HEK293 (cell line): ENCODE measurements at regions not wholly inside any gene's neighbourhood (a gene's known extent, or its start where the extent isn't known, plus 50 kb on each side); places are given as distances from the start of the nearest gene placed in this dataset.

Experiments used
- CTCF ChIP-seq: fragments of 450-650 bp; formaldehyde crosslinking; IDR thresholded peaks from 2 replicates; pipeline ENCODE4 v1.5.1; 2016; ENCODE audit warnings: missing biosample characterization, missing genetic modification characterization
- KLF16 ChIP-seq: fragments of 450-650 bp; formaldehyde crosslinking; IDR thresholded peaks from 2 replicates; pipeline ENCODE4 v1.5.1; 2017; ENCODE audit warnings: missing biosample characterization, missing genetic modification characterization
- KLF17 ChIP-seq: fragments of 450-650 bp; formaldehyde crosslinking; IDR thresholded peaks from 2 replicates; pipeline ENCODE4 v1.5.1; 2016; ENCODE audit warnings: missing biosample characterization, missing genetic modification characterization
- ZNF335 ChIP-seq: fragments of 450-650 bp; formaldehyde crosslinking; conservative IDR thresholded peaks from 2 replicates; pipeline ENCODE4 v1.5.1; 2016; ENCODE audit warnings: missing biosample characterization, missing genetic modification characterization

- TF ChIP-seq KLF17 (tag by site-specific recombination), result no peak
- TF ChIP-seq ZNF335 (tag by site-specific recombination), result no peak
- no peak for TF ChIP-seq CTCF (tag by site-specific recombination)
- no peak for TF ChIP-seq KLF16
Measured at GRCh38 chr10:44516891-44517290, 132.0 kb upstream of the CXCL12 start.
